H9 (cell line): ENCODE measurements at regions not wholly inside any gene's neighbourhood (a gene's known extent, or its start where the extent isn't known, plus 50 kb on each side); places are given as distances from the start of the nearest gene placed in this dataset.
A peak's percentile ranks its signal among the peaks of the same experiment; 100 is the strongest.
"Not testable (repeated sequence)": the region's sequence is repeated elsewhere in the genome, so short reads cannot be mapped to it uniquely, and the experiment has no call there.

Source experiments
- DNase-seq: peaks from one replicate; pipeline ENCODE4 v3.0.0-alpha.2; 2017
- H2AFZ ChIP-seq: one replicate; pipeline ENCODE4 v1.6.1; 2013; ENCODE audit warnings: mild to moderate bottlenecking, low read length, control low read depth, moderate library complexity
- H2AK5ac ChIP-seq: 2 replicates; pipeline ENCODE4 v1.6.1; 2013; ENCODE audit warnings: low read length, control low read depth, mixed read lengths; ENCODE audit not compliant: insufficient read length
- H2BK120ac ChIP-seq: one replicate; pipeline ENCODE4 v1.6.1; 2013; ENCODE audit warnings: low read depth, mild to moderate bottlenecking, low read length, control low read depth, inconsistent platforms; ENCODE audit not compliant: poor library complexity, severe bottlenecking
- H2BK12ac ChIP-seq: 2 replicates; pipeline ENCODE4 v1.6.1; 2013; ENCODE audit warnings: low read length, control low read depth, mixed read lengths, low read depth; ENCODE audit not compliant: insufficient read length
- H2BK15ac ChIP-seq: 2 replicates; pipeline ENCODE4 v1.6.1; 2013; ENCODE audit warnings: low read depth, low read length, control low read depth
- H2BK20ac ChIP-seq: one replicate; pipeline ENCODE4 v1.6.1; 2013; ENCODE audit warnings: low read depth, mild to moderate bottlenecking, low read length, control low read depth, inconsistent platforms; ENCODE audit not compliant: poor library complexity, severe bottlenecking
- H2BK5ac ChIP-seq: 2 replicates; pipeline ENCODE4 v1.6.1; 2013; ENCODE audit warnings: low read length, control low read depth, mixed read lengths; ENCODE audit not compliant: insufficient read length
- H3K14ac ChIP-seq: 2 replicates; pipeline ENCODE4 v1.6.1; 2013; ENCODE audit warnings: low read length, control low read depth; ENCODE audit not compliant: insufficient read depth
- H3K18ac ChIP-seq: 2 replicates; pipeline ENCODE4 v1.6.1; 2013; ENCODE audit warnings: low read depth, mild to moderate bottlenecking, mixed read lengths, low read length, control low read depth; ENCODE audit not compliant: insufficient read length
- H3K23ac ChIP-seq: 2 replicates; pipeline ENCODE4 v1.6.1; 2013; ENCODE audit warnings: low read length, control low read depth, mixed read lengths, low read depth; ENCODE audit not compliant: insufficient read length
- H3K23me2 ChIP-seq: 2 replicates; pipeline ENCODE4 v1.6.1; 2013; ENCODE audit warnings: low read depth, mild to moderate bottlenecking, mixed read lengths, low read length, control low read depth; ENCODE audit not compliant: insufficient read length, poor library complexity, severe bottlenecking
- H3K27ac ChIP-seq: 2 replicates; pipeline ENCODE4 v1.5.1; 2013; ENCODE audit warnings: low read length, control low read depth, mixed read lengths, low read depth; ENCODE audit not compliant: insufficient read length
- H3K27me3 ChIP-seq: 2 replicates; pipeline ENCODE4 v1.6.1; 2013; ENCODE audit warnings: low read length, control low read depth, inconsistent platforms; ENCODE audit not compliant: insufficient read depth
- H3K4ac ChIP-seq: 2 replicates; pipeline ENCODE4 v1.6.1; 2013; ENCODE audit warnings: low read depth, mild to moderate bottlenecking, control low read depth, inconsistent platforms, low read length, moderate library complexity
- H3K4me1 ChIP-seq: 2 replicates; pipeline ENCODE4 v1.6.1; 2013; ENCODE audit warnings: low read length, control low read depth, inconsistent platforms; ENCODE audit not compliant: insufficient read depth
- H3K4me2 ChIP-seq: 2 replicates; pipeline ENCODE4 v1.6.1; 2013; ENCODE audit warnings: low read length, control low read depth, mixed read lengths; ENCODE audit not compliant: insufficient read length, insufficient read depth
- H3K56ac ChIP-seq: 2 replicates; pipeline ENCODE4 v1.6.1; 2013; ENCODE audit warnings: low read depth, mild to moderate bottlenecking, mixed read lengths, low read length, control low read depth; ENCODE audit not compliant: insufficient read length
- H3K79me1 ChIP-seq: 2 replicates; pipeline ENCODE4 v1.6.1; 2013; ENCODE audit warnings: low read depth, mild to moderate bottlenecking, moderate library complexity, low read length, control low read depth, inconsistent platforms; ENCODE audit not compliant: insufficient read depth, poor library complexity, severe bottlenecking
- H3K79me2 ChIP-seq: 2 replicates; pipeline ENCODE4 v1.6.1; 2013; ENCODE audit warnings: low read length, control low read depth, inconsistent platforms; ENCODE audit not compliant: insufficient read depth
- H3K9ac ChIP-seq: 2 replicates; pipeline ENCODE4 v1.6.1; 2013; ENCODE audit warnings: low read length, control low read depth, mixed read lengths; ENCODE audit not compliant: insufficient read length; ENCODE audit errors: extremely low read depth
- H3K9me3 ChIP-seq: one replicate; pipeline ENCODE4 v1.6.1; 2013; ENCODE audit warnings: low read depth, low read length, inconsistent platforms; ENCODE audit not compliant: control insufficient read depth
- H3T11ph ChIP-seq: one replicate; pipeline ENCODE4 v1.6.1; 2013; ENCODE audit warnings: mild to moderate bottlenecking, low read length, control low read depth, inconsistent platforms
- H4K20me1 ChIP-seq: one replicate; pipeline ENCODE4 v1.6.1; 2013; ENCODE audit not compliant: control insufficient read depth, insufficient read length, insufficient read depth
- H4K5ac ChIP-seq: 2 replicates; pipeline ENCODE4 v1.6.1; 2013; ENCODE audit warnings: low read depth, mild to moderate bottlenecking, mixed read lengths, low read length, control low read depth; ENCODE audit not compliant: insufficient read length
- H4K8ac ChIP-seq: replicated peaks from 2 replicates; pipeline ENCODE4 v1.6.1; 2013; ENCODE audit warnings: low read length, control low read depth, mixed read lengths, low read depth; ENCODE audit not compliant: insufficient read length
- H4K91ac ChIP-seq: 2 replicates; pipeline ENCODE4 v1.6.1; 2013; ENCODE audit warnings: low read depth, mild to moderate bottlenecking, moderate library complexity, mixed read lengths, low read length, control low read depth; ENCODE audit not compliant: insufficient read length
- H3K27ac Mint-ChIP-seq, 3 experiments: 2 replicates in 2 of 3; 3 replicates in 1 of 3; pipeline ENCODE4 v1.8.0; 2020 to 2021; ENCODE audit warnings: mixed read lengths in 3 of 3, mild to moderate bottlenecking in 1 of 3, moderate library complexity in 1 of 3
- H3K27me3 Mint-ChIP-seq: 2 replicates; pipeline ENCODE4 v1.8.0; 2021; ENCODE audit warnings: low read depth, mild to moderate bottlenecking, moderate library complexity, mixed read lengths
- H3K36me3 Mint-ChIP-seq, 3 experiments: 2 replicates in 2 of 3; 3 replicates in 1 of 3; pipeline ENCODE4 v1.8.0; 2020 to 2021; ENCODE audit warnings: low read depth in 3 of 3, mixed read lengths in 3 of 3; ENCODE audit not compliant: insufficient read depth in 1 of 3
- H3K4me1 Mint-ChIP-seq, 2 experiments: 2 replicates each; pipeline ENCODE4 v1.8.0; 2020; ENCODE audit warnings: mixed read lengths in 2 of 2
- H3K4me3 Mint-ChIP-seq, 2 experiments: 2 replicates in 1 of 2; 3 replicates in 1 of 2; pipeline ENCODE4 v1.8.0; 2020 to 2021; ENCODE audit warnings: mild to moderate bottlenecking in 2 of 2, mixed read lengths in 2 of 2, moderate library complexity in 1 of 2
- H3K9me3 Mint-ChIP-seq, 2 experiments: 2 replicates in 1 of 2; 3 replicates in 1 of 2; pipeline ENCODE4 v1.8.0; 2020; ENCODE audit warnings: mild to moderate bottlenecking in 2 of 2, mixed read lengths in 2 of 2, moderate library complexity in 1 of 2
- CTCF ChIP-seq: fragments of 200-600 bp; sonication (generic); conservative IDR thresholded peaks from 3 replicates; pipeline ENCODE4 v1.8.0; 2021; ENCODE audit warnings: antibody characterized with exemption, mild to moderate bottlenecking
- WGBS: extraction: QIAGEN DNeasy Blood & Tissue Kit; methylation state at CpG from one replicate; pipeline ENCODE4 v1.1.7; 2013; ENCODE audit warnings: missing lambda C conversion rate, low lambda C conversion rate, mixed read lengths; ENCODE audit not compliant: insufficient read length; ENCODE audit errors: extremely low coverage; 5-methylcytosine and 5-hydroxymethylcytosine counted together

GRCh38 chr18:71221405-71221804, 932.6 kb downstream of the SOCS6 start:
- Histone ChIP-seq H2BK12ac (no peak overlapping the region), H3K4ac (no peak overlapping the region), H3K27me3 (no peaks in the 10 kb centered on the region), H2BK5ac (no peak overlapping the region), H3T11ph (no peak overlapping the region), H3K4me1 (no peaks in the 10 kb centered on the region; the same call in 1 of the 2 replicates), H4K5ac (no peak overlapping the region), H4K8ac (no peak overlapping the region), H2AFZ (no peak overlapping the region), H4K91ac (no peak overlapping the region), H3K56ac (no peak overlapping the region), H3K79me2 (no peaks in the 10 kb centered on the region), H2BK15ac (no peak overlapping the region), H3K23me2 (no peaks in the 10 kb centered on the region), H2AK5ac (no peak overlapping the region), H3K14ac (no peak overlapping the region), H3K18ac (no peak overlapping the region), H3K4me2 (no peak overlapping the region), H3K23ac (no peak overlapping the region), H3K79me1 (no peaks in the 10 kb centered on the region), H3K27ac (no peak overlapping the region), H3K9me3 (peaks cover 10% of the 10 kb centered on the region), H4K20me1 (no peaks in the 10 kb centered on the region), H2BK20ac (no peak overlapping the region), H3K9ac (no peak overlapping the region), H2BK120ac (no peak overlapping the region)
- Mint-ChIP-seq H3K27ac (no peak overlapping the region), H3K9me3 (peaks cover 19 to 34% of the 10 kb centered on the region in 2 experiments), H3K4me3 (no peak overlapping the region), H3K27me3 (peaks cover 4% of the 10 kb centered on the region), H3K4me1 (peaks cover 5 to 20% of the 10 kb centered on the region in 2 experiments), H3K36me3 (peaks cover 7 to 36% (median 9%) of the 10 kb centered on the region in 3 experiments; a peak in 6 of 7 replicates)
- WGBS, result no CpG with 5 or more reads among the region's 6 CpGs
- no peak for TF ChIP-seq CTCF
- no peak for DNase-seq

- H3K4me2 ChIP-seq, H3K4me1 ChIP-seq, H3K9ac ChIP-seq, H4K91ac ChIP-seq, H4K20me1 ChIP-seq, H3T11ph ChIP-seq, H3K79me1 ChIP-seq, H3K14ac ChIP-seq, H3K23ac ChIP-seq, H3K79me2 ChIP-seq, H2BK15ac ChIP-seq, H3K9me3 ChIP-seq, H2BK12ac ChIP-seq, H3K4ac ChIP-seq, H2BK20ac ChIP-seq, H3K27ac Mint-ChIP-seq, H3K56ac ChIP-seq, H3K27me3 Mint-ChIP-seq, H2BK5ac ChIP-seq, H3K27me3 ChIP-seq, H3K4me3 Mint-ChIP-seq, H4K5ac ChIP-seq, H4K8ac ChIP-seq, H3K18ac ChIP-seq, H3K23me2 ChIP-seq, H3K27ac ChIP-seq, H2BK120ac ChIP-seq, H2AFZ ChIP-seq, H2AK5ac ChIP-seq: not testable (repeated sequence)
- H3K9me3 Mint-ChIP-seq, result peaks cover 9 to 17% of the 10 kb centered on the region in 2 experiments; a peak in 4 of 5 replicates
- H3K36me3 Mint-ChIP-seq, result peaks cover 0 to 31% (median 9%) of the 10 kb centered on the region in 3 experiments; a peak in 5 of 7 replicates
- H3K4me1 Mint-ChIP-seq, result peaks cover 35 to 43% of the 10 kb centered on the region in 2 experiments
- DNase-seq, result peak; percentile 35
- whole genome bisulfite sequencing, result no CpG with 5 or more reads among the region's 26 CpGs
These were observed 923.9 kb downstream of the SOCS6 start for GRCh38 chr18:71212739-71213138.
